OCI-LY7 (cell line): ENCODE measurements at regions not wholly inside any gene's neighbourhood (a gene's known extent, or its start where the extent isn't known, plus 50 kb on each side); places are given as distances from the start of the nearest gene placed in this dataset.

ENCODE experiments used
- CTCF ChIP-seq: fragments of 200-600 bp; sonication (generic); conservative IDR thresholded peaks from 2 replicates; pipeline ENCODE4 v1.5.1; 2014; ENCODE audit warnings: mild to moderate bottlenecking, antibody characterized with exemption, low read length, moderate library complexity, mixed read lengths
- EZH2phosphoT487 ChIP-seq: fragments of 200-600 bp; sonication (generic); IDR thresholded peaks from 2 replicates; pipeline ENCODE4 v1.6.1; 2018; ENCODE audit warnings: low read depth, borderline replicate concordance, mild to moderate bottlenecking, mixed run types, antibody characterized with exemption, low read length, moderate library complexity, mixed read lengths

GRCh38 chr2:136049011-136049742, 63.8 kb upstream of the DARS1 start:
- no peak for TF ChIP-seq CTCF
- no peak for TF ChIP-seq EZH2phosphoT487
